ENCODE measurements at regions not wholly inside any gene's neighbourhood (a gene's known extent, or its start where the extent isn't known, plus 50 kb on each side); places are given as distances from the start of the nearest gene placed in this dataset.

DNA sequence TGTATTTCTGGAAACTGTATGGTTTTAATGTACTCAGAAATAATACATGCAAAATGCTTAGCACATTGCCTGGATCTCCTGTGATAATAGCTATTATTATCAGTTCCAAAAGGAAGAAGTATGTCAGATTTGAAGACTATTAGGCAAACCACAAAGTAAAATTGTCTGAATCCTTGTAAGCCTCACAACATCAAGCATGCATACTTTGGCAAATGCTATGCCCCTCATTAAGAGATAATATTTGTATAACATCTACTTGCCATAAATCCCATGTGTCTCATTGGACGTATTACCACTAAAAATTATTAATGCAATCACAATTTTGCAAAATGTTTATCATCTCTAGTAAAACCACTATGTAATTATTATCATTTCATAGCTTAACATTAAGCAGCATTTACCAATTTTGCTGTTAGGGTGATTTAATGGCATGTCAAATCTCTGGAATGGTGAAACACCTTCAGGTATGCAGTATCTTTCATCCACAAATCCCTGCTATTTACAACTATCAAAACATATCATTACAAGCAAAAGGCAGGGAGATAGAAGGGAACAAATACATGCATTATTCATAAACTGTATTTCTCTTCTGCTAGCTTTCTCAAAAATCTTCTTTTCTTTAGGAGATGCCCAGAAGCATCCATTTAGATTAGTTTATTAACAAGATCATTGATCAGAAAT, 974.6 kb upstream of the RAG2 start:
- DNase-seq (ENCODE audit: low read depth in 4 of 4, low spot score in 3 of 4): no peak

DNA sequence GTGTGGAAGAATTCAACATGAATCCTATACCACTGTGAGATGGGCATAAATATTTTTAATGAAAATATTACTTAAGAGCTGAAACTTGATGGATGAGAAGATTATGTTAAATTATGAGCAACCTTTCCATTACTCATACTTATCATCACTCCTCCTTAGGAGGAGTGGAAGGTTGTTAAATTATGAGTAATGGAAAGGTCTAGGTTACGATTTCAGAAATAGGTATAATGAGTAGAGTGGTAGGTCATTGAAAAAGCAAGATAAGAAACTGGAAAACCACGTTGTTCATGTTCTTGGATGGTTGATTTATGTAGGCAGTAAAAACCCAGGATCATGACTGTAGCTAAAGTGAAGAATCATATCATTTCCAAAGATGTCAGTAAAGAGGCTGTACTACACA, 973.2 kb upstream of the RAG2 start:
- no peak for DNase-seq (ENCODE audit: low read depth in 4 of 4, low spot score in 3 of 4)

DNA sequence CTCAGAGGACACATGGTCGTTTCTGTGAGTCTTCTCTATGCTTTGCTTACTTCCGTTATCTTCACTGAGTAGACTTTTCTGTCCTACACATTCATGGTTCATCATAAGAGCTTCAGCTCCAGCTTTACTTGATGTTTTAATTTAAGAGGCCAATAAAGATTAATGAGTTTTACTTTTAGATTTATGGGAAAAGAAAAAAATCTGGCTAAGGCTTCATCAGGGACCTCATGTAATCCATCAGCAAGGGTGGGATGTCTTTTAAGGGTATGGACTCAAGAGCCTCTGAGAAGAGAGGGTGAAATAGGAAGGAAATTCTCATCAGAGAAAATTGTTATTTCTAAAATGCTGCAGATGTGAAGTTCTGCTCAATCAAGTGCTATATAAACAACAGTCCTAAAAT, 963.0 kb upstream of the RAG2 start:
- DNase-seq (ENCODE audit: low read depth in 4 of 4, low spot score in 3 of 4): peak in 3 of 4 donors; percentile 10 to 25 (median 20)

DNA sequence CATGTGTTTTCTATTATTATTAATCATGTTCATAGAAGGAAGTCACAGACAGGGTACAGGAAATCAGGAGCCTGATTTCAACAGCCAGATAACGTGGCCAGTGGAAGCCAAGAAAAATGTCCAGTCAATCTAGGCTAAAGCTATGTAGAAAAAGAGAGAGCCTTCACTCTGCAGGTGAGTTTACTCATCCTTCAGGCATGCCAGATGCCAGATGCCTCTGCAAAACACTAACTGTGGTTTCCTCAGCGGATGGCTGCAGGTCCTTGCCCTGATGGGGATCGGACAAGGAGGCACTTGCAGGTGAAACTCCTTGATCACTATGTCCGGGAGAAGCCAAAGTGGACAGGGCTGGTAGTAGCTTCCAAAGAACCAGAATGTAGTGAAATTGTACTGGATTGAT, 962.3 kb upstream of the RAG2 start:
- DNase-seq (ENCODE audit: low read depth in 4 of 4, low spot score in 3 of 4): no peak

DNA sequence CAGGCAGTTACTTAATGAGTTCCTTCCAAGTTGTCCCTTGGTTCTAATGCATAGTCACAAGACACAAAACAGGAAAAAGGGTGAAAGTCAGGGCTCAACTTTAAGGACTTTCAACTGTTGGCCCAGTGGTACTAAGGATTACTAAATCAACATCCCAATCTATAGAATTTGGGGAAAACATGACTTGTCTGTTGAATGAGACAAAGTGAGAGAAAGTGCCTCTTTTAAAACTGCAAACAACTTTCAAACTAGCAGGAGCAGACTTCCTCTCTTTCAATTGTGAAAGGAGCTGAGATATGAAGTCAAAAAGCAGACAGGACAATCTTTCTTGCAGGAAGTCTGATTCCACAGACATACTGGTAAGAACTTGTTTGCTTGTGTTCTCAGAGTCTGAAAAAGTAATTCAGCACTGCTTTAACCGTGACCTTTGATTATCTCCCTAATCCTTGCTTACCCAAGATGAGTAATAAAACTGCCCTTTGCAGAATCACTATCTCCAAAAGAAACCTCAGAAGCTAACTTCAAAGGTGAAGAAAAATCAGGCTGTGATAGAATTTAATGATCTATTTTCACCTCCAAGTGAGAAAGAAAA, 960.7 kb upstream of the RAG2 start:
- DNase-seq (ENCODE audit: low read depth in 4 of 4, low spot score in 3 of 4): peak in 1 of 4 donors; percentile 8

DNA sequence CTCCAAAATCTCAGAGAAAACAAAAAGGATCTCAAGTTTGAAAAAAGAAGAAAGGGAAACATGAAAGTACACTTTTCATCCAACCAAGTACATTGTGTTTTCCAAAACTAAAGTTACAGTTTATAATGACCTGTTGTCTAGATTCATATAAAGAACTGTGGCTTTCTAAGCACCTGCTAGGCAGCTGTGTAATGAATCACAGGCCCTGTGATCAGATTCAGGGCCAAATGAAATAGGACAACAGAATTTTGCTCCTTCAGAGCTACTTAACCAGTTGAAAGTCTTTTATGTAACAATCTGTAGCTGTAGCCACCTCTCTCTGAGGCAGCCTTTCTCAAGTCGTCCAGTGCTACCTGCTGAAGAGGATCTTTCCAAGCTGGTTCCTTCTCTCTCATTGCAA, 960.0 kb upstream of the RAG2 start:
- DNase-seq (ENCODE audit: low read depth in 4 of 4, low spot score in 3 of 4): no peak

DNA sequence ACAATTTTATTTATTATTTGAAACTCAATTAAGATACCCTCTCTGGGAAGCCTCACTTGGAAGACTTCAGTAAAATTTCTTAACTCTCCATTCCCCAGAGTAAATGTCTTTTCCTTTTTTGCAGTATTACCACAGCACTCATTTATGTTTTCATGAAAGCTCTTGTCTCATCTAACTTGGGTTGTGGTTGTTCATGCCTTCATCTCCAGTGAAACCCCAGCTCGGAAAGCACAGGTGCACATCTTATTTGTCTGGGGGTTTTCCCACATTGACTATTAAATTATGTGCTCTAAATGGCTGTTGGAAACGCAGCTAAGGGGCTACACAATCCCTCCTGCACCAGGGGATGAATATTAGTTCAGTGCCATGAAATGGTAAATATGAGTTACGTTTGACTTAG, 954.2 kb upstream of the RAG2 start:
- DNase-seq (ENCODE audit: low read depth in 4 of 4, low spot score in 3 of 4): no peak

DNA sequence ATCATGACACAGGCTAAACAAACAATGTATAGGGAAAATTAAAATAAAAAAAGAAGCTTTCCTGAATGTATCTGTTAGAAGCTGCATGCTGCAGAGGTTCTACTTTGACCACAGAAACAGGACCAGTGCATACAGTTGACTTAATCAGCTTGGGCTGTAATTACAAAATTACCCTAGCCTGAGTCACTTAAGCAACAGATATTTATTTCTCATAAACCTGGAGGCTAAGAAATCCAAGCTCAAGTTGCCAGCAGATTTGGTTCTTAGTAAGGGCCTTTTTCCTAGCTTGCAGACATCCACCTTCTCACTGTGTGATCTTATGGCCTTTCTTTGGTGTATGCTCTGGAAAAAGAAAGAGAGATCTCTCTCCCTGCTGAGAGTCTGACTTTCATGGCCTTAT, 946.5 kb upstream of the RAG2 start:
- no peak for DNase-seq (ENCODE audit: low read depth in 4 of 4, low spot score in 3 of 4)

DNA sequence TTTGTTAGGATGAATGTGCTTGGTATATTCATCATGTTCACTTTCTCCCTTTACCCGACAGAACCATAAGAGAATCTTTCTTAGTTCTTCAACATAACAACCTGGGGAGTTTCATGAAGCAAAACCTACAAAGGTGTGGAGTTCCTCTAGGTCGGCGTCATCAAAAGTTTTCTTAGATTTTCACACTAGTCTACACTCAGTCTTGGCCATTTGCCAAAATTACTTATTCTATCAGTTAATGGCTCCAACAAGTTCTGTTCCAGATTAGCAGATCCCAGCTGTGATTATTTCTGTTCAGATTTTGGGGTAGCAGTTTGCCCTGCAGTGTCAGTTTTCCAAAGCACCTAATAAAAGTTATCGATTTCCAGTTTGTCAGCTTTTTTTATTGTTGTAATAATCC, 935.8 kb upstream of the RAG2 start:
- no peak for DNase-seq (ENCODE audit: low read depth in 4 of 4, low spot score in 3 of 4)

DNA sequence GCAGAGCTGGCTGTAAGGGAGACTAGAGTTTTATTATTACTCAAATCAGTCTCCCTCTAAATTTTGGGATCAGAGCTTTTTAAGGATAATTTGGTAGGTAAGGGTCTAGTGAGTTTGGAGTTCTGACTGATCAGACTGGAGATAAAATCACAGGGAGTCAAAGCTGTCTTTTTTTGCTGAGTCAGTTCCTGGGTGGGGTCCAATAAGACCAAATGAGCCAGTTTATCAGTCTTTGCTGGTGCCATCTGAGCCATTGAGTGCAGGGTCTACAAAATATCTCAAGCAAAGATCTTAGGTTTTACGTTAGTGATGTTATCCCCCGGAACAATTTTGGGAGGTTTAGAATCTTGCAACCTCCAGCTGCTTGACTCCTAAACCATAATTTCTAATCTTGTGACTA, 935.1 kb upstream of the RAG2 start:
- DNase-seq (ENCODE audit: low read depth in 4 of 4, low spot score in 3 of 4): no peak

DNA sequence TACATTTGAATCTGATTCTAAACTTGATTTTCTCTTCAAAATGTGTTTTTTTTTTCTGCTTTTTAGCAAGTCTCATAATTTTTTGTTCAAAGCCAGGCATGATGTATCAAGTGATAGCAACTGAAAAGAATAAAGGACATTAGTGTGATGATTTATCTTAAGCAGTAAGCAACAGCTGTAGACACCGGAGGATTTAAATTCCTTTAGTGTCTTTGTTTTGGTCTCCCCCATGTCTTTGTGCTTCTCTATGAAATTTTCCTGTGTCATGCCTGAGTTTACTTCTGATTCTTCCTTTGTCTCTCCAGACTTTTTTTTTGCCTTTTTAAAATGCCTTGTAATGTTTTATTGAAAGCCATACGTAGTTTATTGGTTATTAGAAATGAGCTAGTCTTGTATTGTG, 934.2 kb upstream of the RAG2 start:
- peak in 1 of 4 donors; percentile 4 for DNase-seq (ENCODE audit: low read depth in 4 of 4, low spot score in 3 of 4)

DNA sequence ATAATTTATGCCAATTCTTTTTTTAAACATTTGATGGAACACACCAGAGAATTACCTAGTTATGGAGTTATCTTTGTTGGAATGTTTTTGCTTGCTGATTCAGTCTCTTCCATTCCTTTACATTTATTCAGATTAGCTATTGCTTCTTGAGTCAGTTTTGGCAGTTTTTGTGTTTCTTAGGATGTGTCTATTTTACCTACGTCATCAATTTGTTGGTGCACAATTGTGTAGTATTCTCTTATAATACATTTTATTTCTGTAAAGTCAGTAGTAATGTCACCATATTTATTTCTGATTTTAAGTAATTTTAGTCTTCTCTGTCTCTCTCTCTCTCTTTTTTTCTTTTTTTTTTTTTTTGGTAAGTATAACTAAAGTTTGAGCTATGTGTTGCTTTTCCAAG, 929.5 kb upstream of the RAG2 start:
- no peak for DNase-seq (ENCODE audit: low read depth in 4 of 4, low spot score in 3 of 4)

DNA sequence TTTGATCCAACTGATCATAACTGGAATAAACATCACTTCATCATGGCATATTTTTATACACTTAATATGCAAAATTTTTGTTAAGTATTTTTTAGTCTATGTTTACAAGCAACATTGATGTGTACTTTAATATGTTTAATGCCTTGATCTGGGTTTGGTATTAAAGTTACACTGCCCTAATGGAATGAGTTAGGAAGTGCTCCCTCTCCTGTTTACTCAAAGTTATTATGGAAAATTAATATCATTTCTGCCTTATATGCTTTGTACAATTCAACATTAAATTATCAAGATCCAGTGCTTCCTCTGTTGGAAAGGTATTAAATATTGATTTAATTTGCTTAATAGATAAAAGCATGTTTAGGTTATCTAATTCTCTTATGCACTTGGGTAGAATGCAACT, 927.3 kb upstream of the RAG2 start:
- DNase-seq (ENCODE audit: low read depth in 4 of 4, low spot score in 3 of 4): no peak

DNA sequence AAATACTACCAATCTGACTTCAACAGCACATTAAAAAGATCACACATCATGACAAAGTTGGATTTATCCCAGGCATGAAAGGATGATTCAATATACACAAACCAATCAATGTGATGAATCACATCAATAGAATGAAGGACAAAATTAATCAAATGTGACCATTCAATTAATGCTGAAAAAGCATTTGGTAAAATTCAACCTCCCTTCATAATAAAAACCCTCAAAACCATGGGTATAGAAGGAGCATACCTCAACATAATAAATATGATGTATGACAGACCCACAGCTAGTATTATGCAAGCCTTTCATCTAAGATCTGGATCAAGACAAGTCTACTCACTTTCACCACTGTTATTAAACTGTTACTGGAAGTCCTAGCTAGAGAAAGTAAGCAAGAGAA, 921.7 kb upstream of the RAG2 start:
- DNase-seq (ENCODE audit: low read depth in 4 of 4, low spot score in 3 of 4): no peak

DNA sequence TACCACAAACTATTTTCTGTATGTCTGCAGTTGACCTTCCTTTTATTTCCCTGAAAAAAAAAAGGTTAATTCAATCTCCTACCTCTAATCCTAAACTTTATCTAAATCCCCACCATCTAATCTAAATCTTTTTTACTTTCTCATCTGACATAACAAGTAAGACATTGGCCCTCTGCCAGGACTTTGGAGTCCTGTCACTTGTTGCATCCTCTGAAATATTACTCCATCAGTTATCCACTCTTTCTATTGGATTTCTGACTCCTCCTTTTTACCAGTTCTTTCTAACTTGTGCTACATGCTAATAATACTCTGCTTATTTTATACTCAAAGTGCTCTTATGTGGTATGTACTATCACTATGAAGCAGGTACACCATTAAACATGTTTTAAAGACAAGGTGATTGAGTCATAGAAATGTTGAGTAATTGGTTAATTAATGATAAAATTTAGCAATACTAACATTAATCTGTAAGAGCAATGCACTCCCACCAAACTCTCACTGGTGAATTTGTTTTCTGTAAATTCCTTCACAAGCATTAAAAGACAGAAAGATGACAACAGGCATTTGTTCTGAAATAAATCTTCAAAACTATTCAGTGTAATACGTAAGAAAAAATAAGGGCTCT, 914.2 kb upstream of the RAG2 start:
- no peak for DNase-seq (ENCODE audit: low read depth in 4 of 4, low spot score in 3 of 4)

DNA sequence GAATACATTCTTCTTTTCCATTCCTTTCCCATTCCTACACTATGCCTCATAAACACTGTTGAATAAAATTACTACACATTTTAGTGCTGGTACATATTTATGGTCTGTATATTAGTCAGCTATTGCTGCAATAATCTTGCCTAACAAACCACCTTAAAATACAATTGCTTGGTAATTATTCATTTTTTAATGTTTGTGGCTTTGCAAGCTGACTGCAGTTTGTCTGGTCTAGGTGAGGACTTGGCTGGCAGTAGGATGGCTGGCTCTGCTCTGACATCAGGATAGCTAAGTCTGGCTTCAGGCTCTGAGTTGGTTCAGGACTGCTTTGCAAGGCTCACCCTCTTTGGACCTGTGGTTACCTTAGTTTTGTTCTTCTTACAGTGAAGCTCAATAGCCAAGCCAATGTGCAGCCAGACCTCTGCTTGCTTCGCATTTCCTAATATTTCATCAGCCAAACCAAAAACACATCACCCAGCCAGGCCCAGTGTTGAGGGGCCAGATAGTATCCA, 913.4 kb upstream of the RAG2 start:
- no peak for DNase-seq (ENCODE audit: low read depth in 4 of 4, low spot score in 3 of 4)

DNA sequence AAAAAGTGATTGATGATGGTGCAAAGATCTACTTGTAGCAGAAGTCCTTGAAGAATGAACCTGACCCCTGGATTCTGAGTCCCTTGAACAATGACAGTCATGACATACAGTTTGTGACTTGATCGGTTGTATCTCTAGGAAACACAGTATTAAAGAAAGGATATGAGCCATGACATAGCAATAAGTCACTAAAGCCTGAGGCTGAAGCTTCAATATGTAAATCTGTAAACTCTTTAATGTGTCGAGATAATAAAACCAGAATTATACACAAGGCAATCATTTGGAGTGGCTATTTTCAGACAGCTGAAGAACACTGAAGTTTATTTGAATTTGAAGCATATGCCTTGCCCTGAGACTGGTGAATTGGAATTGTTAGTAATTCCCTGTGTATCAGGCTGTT, 911.5 kb upstream of the RAG2 start:
- no peak for DNase-seq (ENCODE audit: low read depth in 4 of 4, low spot score in 3 of 4)

DNA sequence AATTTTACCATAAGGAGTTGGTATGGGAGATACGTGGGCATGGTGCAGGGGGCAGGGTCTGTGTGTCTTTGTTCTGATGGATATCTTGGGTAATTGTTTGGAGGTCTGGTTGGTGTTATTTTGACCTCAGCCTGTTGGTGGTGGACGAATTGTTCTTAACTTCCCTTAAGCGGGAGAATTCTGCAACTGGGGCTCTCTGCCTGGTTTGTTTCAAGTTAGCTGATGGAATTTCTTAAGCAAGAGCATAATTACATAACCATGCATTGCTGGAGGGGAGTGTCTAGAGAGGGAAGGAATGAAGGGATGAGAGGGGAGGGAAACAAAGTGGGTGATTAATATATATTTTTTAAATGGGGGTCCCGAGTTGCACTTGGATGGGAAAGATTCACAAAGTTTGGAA, 908.5 kb upstream of the RAG2 start:
- no peak for DNase-seq (ENCODE audit: low read depth in 4 of 4, low spot score in 3 of 4)

DNA sequence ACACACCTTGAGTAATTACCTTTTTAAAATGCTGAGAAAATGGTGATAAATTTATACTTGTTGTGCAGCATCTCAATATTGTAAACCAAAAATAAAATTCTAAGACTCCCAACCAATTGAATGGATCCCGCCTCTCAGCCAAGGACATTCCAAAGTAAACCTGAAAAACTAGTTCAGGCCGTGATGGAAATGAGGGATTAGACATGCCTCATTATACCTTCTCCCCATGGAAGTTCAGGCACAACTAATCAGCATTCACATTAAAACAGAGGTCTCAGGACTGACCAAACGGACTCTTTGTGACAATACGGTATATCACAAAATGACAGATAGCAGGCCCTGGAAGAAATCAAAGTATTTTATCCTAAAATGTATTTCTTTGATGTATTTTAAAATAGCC, 907.4 kb upstream of the RAG2 start:
- DNase-seq (ENCODE audit: low read depth in 4 of 4, low spot score in 3 of 4): no peak

DNA sequence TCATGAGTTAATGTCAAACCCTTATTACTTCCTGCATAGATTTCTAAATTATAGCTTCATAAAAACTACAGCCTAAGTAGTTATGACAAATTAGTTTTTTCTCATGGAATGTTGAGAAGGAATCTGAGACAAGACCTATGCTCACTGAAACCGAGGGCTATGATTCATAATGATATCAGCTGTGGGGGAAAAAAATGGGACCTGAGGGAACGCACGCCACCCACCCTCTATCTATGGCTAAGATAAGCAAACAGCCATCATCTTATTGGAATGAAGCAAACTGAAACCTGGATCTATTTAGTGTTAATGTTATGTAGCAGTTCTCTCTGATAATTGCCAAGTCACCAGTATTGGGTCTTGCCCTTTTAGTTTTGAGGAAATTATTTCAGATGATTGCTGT, 906.9 kb upstream of the RAG2 start:
- no peak for DNase-seq (ENCODE audit: low read depth in 4 of 4, low spot score in 3 of 4)

DNA sequence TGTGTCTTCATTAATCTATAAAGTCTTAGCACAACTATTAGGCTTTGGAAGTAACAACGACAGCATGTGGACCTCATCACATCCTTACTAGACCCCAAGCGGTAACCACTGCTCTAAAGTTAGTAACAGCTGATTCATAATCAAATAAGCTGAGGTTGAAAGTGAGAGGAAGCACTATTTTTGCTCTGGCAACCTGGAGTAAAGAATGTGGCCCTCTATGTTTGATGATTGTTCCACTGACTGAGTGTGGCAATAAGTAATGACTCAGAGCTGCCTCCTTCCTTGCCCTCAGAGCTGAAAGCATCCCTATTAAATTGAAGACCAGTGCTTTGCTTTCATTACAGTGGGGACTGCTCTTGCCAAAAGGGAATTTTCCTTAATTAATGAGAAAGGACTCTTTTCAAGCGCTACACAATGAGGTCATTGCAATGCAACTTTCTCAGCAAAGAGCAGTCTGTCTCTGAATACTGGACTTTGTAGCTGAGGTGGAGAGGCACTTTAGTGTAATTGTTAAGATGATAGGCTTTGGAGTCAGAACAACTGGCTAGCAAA, 906.1 kb upstream of the RAG2 start:
- DNase-seq (ENCODE audit: low read depth in 4 of 4, low spot score in 3 of 4): no peak

Measured in left renal pelvis (tissue), 4 donors.